ENCODE measurements at regions not wholly inside any gene's neighbourhood (a gene's known extent, or its start where the extent isn't known, plus 50 kb on each side); places are given as distances from the start of the nearest gene placed in this dataset.

DNA sequence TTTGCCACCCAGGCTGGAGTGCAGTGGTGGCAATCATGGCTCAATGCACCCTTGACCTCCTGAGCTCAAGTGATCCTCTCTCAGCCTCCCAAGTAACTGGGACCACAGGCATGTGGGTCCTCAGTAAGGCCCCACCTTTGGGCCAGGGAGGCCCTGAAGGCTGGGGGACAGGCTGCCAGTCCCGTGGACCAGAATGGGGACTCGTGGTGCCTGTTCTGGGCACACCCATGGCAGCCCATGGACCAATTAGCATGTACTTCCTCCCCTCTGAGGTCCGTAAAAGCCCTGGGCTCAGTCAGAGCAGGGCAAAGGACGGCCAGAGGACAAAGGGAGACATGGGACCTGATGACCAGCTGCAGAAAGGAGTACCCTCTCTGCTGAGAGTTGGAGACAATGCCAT lies 1590.8 kb downstream of the KHDRBS2 start:
- TF ChIP-seq, protein P1, sequence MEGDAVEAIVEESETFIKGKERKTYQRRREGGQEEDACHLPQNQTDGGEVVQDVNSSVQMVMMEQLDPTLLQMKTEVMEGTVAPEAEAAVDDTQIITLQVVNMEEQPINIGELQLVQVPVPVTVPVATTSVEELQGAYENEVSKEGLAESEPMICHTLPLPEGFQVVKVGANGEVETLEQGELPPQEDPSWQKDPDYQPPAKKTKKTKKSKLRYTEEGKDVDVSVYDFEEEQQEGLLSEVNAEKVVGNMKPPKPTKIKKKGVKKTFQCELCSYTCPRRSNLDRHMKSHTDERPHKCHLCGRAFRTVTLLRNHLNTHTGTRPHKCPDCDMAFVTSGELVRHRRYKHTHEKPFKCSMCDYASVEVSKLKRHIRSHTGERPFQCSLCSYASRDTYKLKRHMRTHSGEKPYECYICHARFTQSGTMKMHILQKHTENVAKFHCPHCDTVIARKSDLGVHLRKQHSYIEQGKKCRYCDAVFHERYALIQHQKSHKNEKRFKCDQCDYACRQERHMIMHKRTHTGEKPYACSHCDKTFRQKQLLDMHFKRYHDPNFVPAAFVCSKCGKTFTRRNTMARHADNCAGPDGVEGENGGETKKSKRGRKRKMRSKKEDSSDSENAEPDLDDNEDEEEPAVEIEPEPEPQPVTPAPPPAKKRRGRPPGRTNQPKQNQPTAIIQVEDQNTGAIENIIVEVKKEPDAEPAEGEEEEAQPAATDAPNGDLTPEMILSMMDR (IDR thresholded peaks at IDR 0.05), result no peak
- no peak for TF ChIP-seq POLR2A (IDR thresholded peaks at IDR 0.05)
